GM18951 (cell line): ENCODE measurements at regions not wholly inside any gene's neighbourhood (a gene's known extent, or its start where the extent isn't known, plus 50 kb on each side); places are given as distances from the start of the nearest gene placed in this dataset.
"Not testable (repeated sequence)": the region's sequence is repeated elsewhere in the genome, so short reads cannot be mapped to it uniquely, and the experiment has no call there.

Source experiments
- POLR2A ChIP-seq: IDR thresholded peaks from 4 replicates; pipeline ENCODE4 v1.6.1; 2011; ENCODE audit warnings: mild to moderate bottlenecking; ENCODE audit not compliant: insufficient read length, insufficient read depth; ENCODE audit errors: extremely low read depth
- in situ Hi-C: fragments of 300-500 bp; cut with MboI; formaldehyde crosslinking; loops from one replicate; pipeline ENCODE4 v1.12.0; 2022; ENCODE audit warnings: low sequenced_read_pairs, mixed read lengths, inconsistent platforms; ENCODE audit not compliant: unreplicated experiment

- in situ Hi-C loops: not testable (repeated sequence)
Observed at GRCh38 chr12:39699079-39699478, 79.5 kb upstream of the ABCD2 start.

GRCh38 chr12:39697108-39697507 is 77.5 kb upstream of the ABCD2 start:
- in situ Hi-C loops: no loop called here
- no peak for TF ChIP-seq POLR2A

GRCh38 chr12:39692258-39692853 is 72.8 kb upstream of the ABCD2 start:
- TF ChIP-seq POLR2A: no peak
- in situ Hi-C loops: no loop called here

GRCh38 chr12:39685854-39686657 is 66.5 kb upstream of the ABCD2 start:
- TF ChIP-seq POLR2A: no peak
- in situ Hi-C loops: loop anchor here (10.0 kb wide), 1 partner anchor 351 kb away; no protein-coding TSS in a partner anchor

- TF ChIP-seq POLR2A: no peak
- in situ Hi-C loops: loop anchor here (10.0 kb wide), 1 partner anchor 348 kb away; no protein-coding TSS in a partner anchor
Observed at GRCh38 chr12:39682689-39683477, 63.3 kb upstream of the ABCD2 start.

GRCh38 chr12:39675263-39675662 is 55.7 kb upstream of the ABCD2 start:
- in situ Hi-C loops: no loop called here
- TF ChIP-seq POLR2A: no peak

GRCh38 chr12:39672976-39673375 is 53.4 kb upstream of the ABCD2 start:
- in situ Hi-C loops: no loop called here
- TF ChIP-seq POLR2A: no peak

- in situ Hi-C loops: no loop called here
- TF ChIP-seq POLR2A: no peak
Observed at GRCh38 chr12:39671898-39672875, 52.6 kb upstream of the ABCD2 start.

GRCh38 chr12:39669539-39669938 is 49.9 kb upstream of the ABCD2 start:
- in situ Hi-C loops: not testable (repeated sequence)
